Erythroblast (primary cell): ENCODE measurements at regions not wholly inside any gene's neighbourhood (a gene's known extent, or its start where the extent isn't known, plus 50 kb on each side); places are given as distances from the start of the nearest gene placed in this dataset.
"Not testable (repeated sequence)": the region's sequence is repeated elsewhere in the genome, so short reads cannot be mapped to it uniquely, and the experiment has no call there.

Experiments used
- GATA1 ChIP-seq: IDR thresholded peaks from 2 replicates; pipeline ENCODE4 v1.6.1; 2011; ENCODE audit warnings: low read depth, mild to moderate bottlenecking, control low read depth, low read length, moderate library complexity
- POLR2A ChIP-seq: IDR thresholded peaks from 2 replicates; pipeline ENCODE4 v1.6.1; 2011; ENCODE audit warnings: mild to moderate bottlenecking, low read length

GRCh38 chr2:111422562-111422961 lies 301.8 kb downstream of the BCL2L11 start:
- TF ChIP-seq POLR2A, GATA1: not testable (repeated sequence)
